H9 (cell line): ENCODE measurements at regions not wholly inside any gene's neighbourhood (a gene's known extent, or its start where the extent isn't known, plus 50 kb on each side); places are given as distances from the start of the nearest gene placed in this dataset.

Source experiments
- DNase-seq: peaks from one replicate; pipeline ENCODE4 v3.0.0-alpha.2; 2017
- H2AFZ ChIP-seq: one replicate; pipeline ENCODE4 v1.6.1; 2013; ENCODE audit warnings: mild to moderate bottlenecking, low read length, control low read depth, moderate library complexity
- H2AK5ac ChIP-seq: 2 replicates; pipeline ENCODE4 v1.6.1; 2013; ENCODE audit warnings: low read length, control low read depth, mixed read lengths; ENCODE audit not compliant: insufficient read length
- H2BK120ac ChIP-seq: one replicate; pipeline ENCODE4 v1.6.1; 2013; ENCODE audit warnings: low read depth, mild to moderate bottlenecking, low read length, control low read depth, inconsistent platforms; ENCODE audit not compliant: poor library complexity, severe bottlenecking
- H2BK12ac ChIP-seq: 2 replicates; pipeline ENCODE4 v1.6.1; 2013; ENCODE audit warnings: low read length, control low read depth, mixed read lengths, low read depth; ENCODE audit not compliant: insufficient read length
- H2BK15ac ChIP-seq: 2 replicates; pipeline ENCODE4 v1.6.1; 2013; ENCODE audit warnings: low read depth, low read length, control low read depth
- H2BK20ac ChIP-seq: one replicate; pipeline ENCODE4 v1.6.1; 2013; ENCODE audit warnings: low read depth, mild to moderate bottlenecking, low read length, control low read depth, inconsistent platforms; ENCODE audit not compliant: poor library complexity, severe bottlenecking
- H2BK5ac ChIP-seq: 2 replicates; pipeline ENCODE4 v1.6.1; 2013; ENCODE audit warnings: low read length, control low read depth, mixed read lengths; ENCODE audit not compliant: insufficient read length
- H3K14ac ChIP-seq: 2 replicates; pipeline ENCODE4 v1.6.1; 2013; ENCODE audit warnings: low read length, control low read depth; ENCODE audit not compliant: insufficient read depth
- H3K18ac ChIP-seq: 2 replicates; pipeline ENCODE4 v1.6.1; 2013; ENCODE audit warnings: low read depth, mild to moderate bottlenecking, mixed read lengths, low read length, control low read depth; ENCODE audit not compliant: insufficient read length
- H3K23ac ChIP-seq: 2 replicates; pipeline ENCODE4 v1.6.1; 2013; ENCODE audit warnings: low read length, control low read depth, mixed read lengths, low read depth; ENCODE audit not compliant: insufficient read length
- H3K23me2 ChIP-seq: 2 replicates; pipeline ENCODE4 v1.6.1; 2013; ENCODE audit warnings: low read depth, mild to moderate bottlenecking, mixed read lengths, low read length, control low read depth; ENCODE audit not compliant: insufficient read length, poor library complexity, severe bottlenecking
- H3K27ac ChIP-seq: 2 replicates; pipeline ENCODE4 v1.5.1; 2013; ENCODE audit warnings: low read length, control low read depth, mixed read lengths, low read depth; ENCODE audit not compliant: insufficient read length
- H3K27me3 ChIP-seq: 2 replicates; pipeline ENCODE4 v1.6.1; 2013; ENCODE audit warnings: low read length, control low read depth, inconsistent platforms; ENCODE audit not compliant: insufficient read depth
- H3K4ac ChIP-seq: 2 replicates; pipeline ENCODE4 v1.6.1; 2013; ENCODE audit warnings: low read depth, mild to moderate bottlenecking, control low read depth, inconsistent platforms, low read length, moderate library complexity
- H3K4me1 ChIP-seq: 2 replicates; pipeline ENCODE4 v1.6.1; 2013; ENCODE audit warnings: low read length, control low read depth, inconsistent platforms; ENCODE audit not compliant: insufficient read depth
- H3K4me2 ChIP-seq: 2 replicates; pipeline ENCODE4 v1.6.1; 2013; ENCODE audit warnings: low read length, control low read depth, mixed read lengths; ENCODE audit not compliant: insufficient read length, insufficient read depth
- H3K56ac ChIP-seq: 2 replicates; pipeline ENCODE4 v1.6.1; 2013; ENCODE audit warnings: low read depth, mild to moderate bottlenecking, mixed read lengths, low read length, control low read depth; ENCODE audit not compliant: insufficient read length
- H3K79me1 ChIP-seq: 2 replicates; pipeline ENCODE4 v1.6.1; 2013; ENCODE audit warnings: low read depth, mild to moderate bottlenecking, moderate library complexity, low read length, control low read depth, inconsistent platforms; ENCODE audit not compliant: insufficient read depth, poor library complexity, severe bottlenecking
- H3K79me2 ChIP-seq: 2 replicates; pipeline ENCODE4 v1.6.1; 2013; ENCODE audit warnings: low read length, control low read depth, inconsistent platforms; ENCODE audit not compliant: insufficient read depth
- H3K9ac ChIP-seq: 2 replicates; pipeline ENCODE4 v1.6.1; 2013; ENCODE audit warnings: low read length, control low read depth, mixed read lengths; ENCODE audit not compliant: insufficient read length; ENCODE audit errors: extremely low read depth
- H3K9me3 ChIP-seq: one replicate; pipeline ENCODE4 v1.6.1; 2013; ENCODE audit warnings: low read depth, low read length, inconsistent platforms; ENCODE audit not compliant: control insufficient read depth
- H3T11ph ChIP-seq: one replicate; pipeline ENCODE4 v1.6.1; 2013; ENCODE audit warnings: mild to moderate bottlenecking, low read length, control low read depth, inconsistent platforms
- H4K20me1 ChIP-seq: one replicate; pipeline ENCODE4 v1.6.1; 2013; ENCODE audit not compliant: control insufficient read depth, insufficient read length, insufficient read depth
- H4K5ac ChIP-seq: 2 replicates; pipeline ENCODE4 v1.6.1; 2013; ENCODE audit warnings: low read depth, mild to moderate bottlenecking, mixed read lengths, low read length, control low read depth; ENCODE audit not compliant: insufficient read length
- H4K8ac ChIP-seq: replicated peaks from 2 replicates; pipeline ENCODE4 v1.6.1; 2013; ENCODE audit warnings: low read length, control low read depth, mixed read lengths, low read depth; ENCODE audit not compliant: insufficient read length
- H4K91ac ChIP-seq: 2 replicates; pipeline ENCODE4 v1.6.1; 2013; ENCODE audit warnings: low read depth, mild to moderate bottlenecking, moderate library complexity, mixed read lengths, low read length, control low read depth; ENCODE audit not compliant: insufficient read length
- H3K27ac Mint-ChIP-seq, 3 experiments: 2 replicates in 2 of 3; 3 replicates in 1 of 3; pipeline ENCODE4 v1.8.0; 2020 to 2021; ENCODE audit warnings: mixed read lengths in 3 of 3, mild to moderate bottlenecking in 1 of 3, moderate library complexity in 1 of 3
- H3K27me3 Mint-ChIP-seq: 2 replicates; pipeline ENCODE4 v1.8.0; 2021; ENCODE audit warnings: low read depth, mild to moderate bottlenecking, moderate library complexity, mixed read lengths
- H3K36me3 Mint-ChIP-seq, 3 experiments: 2 replicates in 2 of 3; 3 replicates in 1 of 3; pipeline ENCODE4 v1.8.0; 2020 to 2021; ENCODE audit warnings: low read depth in 3 of 3, mixed read lengths in 3 of 3; ENCODE audit not compliant: insufficient read depth in 1 of 3
- H3K4me1 Mint-ChIP-seq, 2 experiments: 2 replicates each; pipeline ENCODE4 v1.8.0; 2020; ENCODE audit warnings: mixed read lengths in 2 of 2
- H3K4me3 Mint-ChIP-seq, 2 experiments: 2 replicates in 1 of 2; 3 replicates in 1 of 2; pipeline ENCODE4 v1.8.0; 2020 to 2021; ENCODE audit warnings: mild to moderate bottlenecking in 2 of 2, mixed read lengths in 2 of 2, moderate library complexity in 1 of 2
- H3K9me3 Mint-ChIP-seq, 2 experiments: 2 replicates in 1 of 2; 3 replicates in 1 of 2; pipeline ENCODE4 v1.8.0; 2020; ENCODE audit warnings: mild to moderate bottlenecking in 2 of 2, mixed read lengths in 2 of 2, moderate library complexity in 1 of 2
- CTCF ChIP-seq: fragments of 200-600 bp; sonication (generic); conservative IDR thresholded peaks from 3 replicates; pipeline ENCODE4 v1.8.0; 2021; ENCODE audit warnings: antibody characterized with exemption, mild to moderate bottlenecking
- WGBS: extraction: QIAGEN DNeasy Blood & Tissue Kit; methylation state at CpG from one replicate; pipeline ENCODE4 v1.1.7; 2013; ENCODE audit warnings: missing lambda C conversion rate, low lambda C conversion rate, mixed read lengths; ENCODE audit not compliant: insufficient read length; ENCODE audit errors: extremely low coverage; 5-methylcytosine and 5-hydroxymethylcytosine counted together

DNA sequence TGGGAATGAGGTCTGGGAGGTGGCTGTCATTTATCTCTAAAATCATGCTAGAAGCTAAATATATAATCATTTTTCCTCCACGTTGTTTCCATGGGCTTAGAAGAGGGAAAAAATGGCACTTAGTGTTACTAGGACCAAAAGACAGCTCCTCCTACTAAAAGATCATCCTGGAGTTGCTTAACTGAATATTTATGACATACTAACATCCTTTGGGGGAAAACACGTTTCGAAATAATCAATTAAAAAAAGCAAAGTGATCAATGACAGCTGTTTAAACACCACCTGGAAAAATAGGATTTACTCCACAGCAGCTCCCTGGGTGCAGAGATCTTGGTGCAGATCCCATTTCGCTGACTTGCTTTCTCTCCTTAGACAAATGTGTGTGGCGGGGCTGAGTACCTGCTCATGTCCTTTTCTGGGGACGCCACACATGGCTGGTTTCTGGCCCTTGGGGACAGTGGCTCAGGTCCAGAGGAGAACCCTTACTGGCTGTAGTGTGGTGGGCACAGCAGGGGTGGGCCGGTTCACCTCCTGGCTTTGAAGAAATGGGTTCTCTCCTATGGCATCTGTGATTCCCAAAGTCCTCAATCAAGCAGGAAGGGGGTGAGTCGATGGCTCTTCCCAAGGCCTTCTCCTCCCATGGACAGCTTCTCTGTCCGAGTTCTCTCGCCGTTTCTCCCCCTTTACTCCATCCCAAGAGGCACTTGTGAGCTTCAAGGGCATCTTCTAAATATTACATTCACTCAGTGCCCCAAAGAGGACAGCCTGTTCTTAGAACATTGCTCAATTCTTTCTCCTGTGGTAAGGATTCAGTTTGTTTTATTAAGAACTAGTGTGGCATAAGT is 156.4 kb upstream of the KLF14 start:
- H3K27ac Mint-ChIP-seq: peak overlapping the region in 2 of 3 experiments; percentile 32 to 34; a peak in 1 of 7 replicates
- no CpG with 5 or more reads among the region's 11 CpGs for WGBS
- H3K4ac ChIP-seq: no peak overlapping the region

More for the DNA sequence above, 156.4 kb upstream of the KLF14 start:
- Histone ChIP-seq H2BK12ac (no peak overlapping the region), H3K23me2 (no peaks in the 10 kb centered on the region), H3K14ac (no peak overlapping the region), H3K4me1 (no peaks in the 10 kb centered on the region), H2BK120ac (no peak overlapping the region), H3K79me2 (no peaks in the 10 kb centered on the region), H3K4me2 (no peak overlapping the region), H2AK5ac (no peak overlapping the region), H3K79me1 (no peaks in the 10 kb centered on the region), H2AFZ (no peak overlapping the region), H3T11ph (no peak overlapping the region), H3K18ac (no peak overlapping the region), H3K23ac (no peak overlapping the region), H2BK20ac (no peak overlapping the region), H4K5ac (no peak overlapping the region), H2BK5ac (no peak overlapping the region), H2BK15ac (no peak overlapping the region), H4K91ac (no peak overlapping the region), H3K9ac (no peak overlapping the region), H3K9me3 (no peaks in the 10 kb centered on the region), H3K56ac (no peak overlapping the region), H3K27ac (no peak overlapping the region), H3K27me3 (no peaks in the 10 kb centered on the region), H4K20me1 (no peaks in the 10 kb centered on the region), H4K8ac (no peak overlapping the region)
- H3K36me3 Mint-ChIP-seq: peaks cover 0 to 4% (median 0%) of the 10 kb centered on the region in 3 experiments; a peak in 2 of 7 replicates
- H3K4me3 Mint-ChIP-seq: no peak overlapping the region; a peak in 1 of 5 replicates
- H3K9me3 Mint-ChIP-seq: no peaks in the 10 kb centered on the region
- no peak for DNase-seq
- no peak for TF ChIP-seq CTCF
- peaks cover 24 to 27% of the 10 kb centered on the region in 2 experiments for H3K4me1 Mint-ChIP-seq
- H3K27me3 Mint-ChIP-seq: no peaks in the 10 kb centered on the region
